ENCODE measurements at regions not wholly inside any gene's neighbourhood (a gene's known extent, or its start where the extent isn't known, plus 50 kb on each side); places are given as distances from the start of the nearest gene placed in this dataset.

GRCh38 chr10:117480097-117480496 is 62.4 kb upstream of the EMX2 start:
- TF ChIP-seq ISL1 (CRISPR knock-in tag; IDR thresholded peaks at IDR 0.05) (no peak), BACH2 (CRISPR knock-in tag; IDR thresholded peaks at IDR 0.05; ENCODE audit: borderline replicate concordance) (no peak), TSHZ2 (CRISPR knock-in tag; IDR thresholded peaks at IDR 0.05) (no peak), ZC3H10 (CRISPR knock-in tag; IDR thresholded peaks at IDR 0.05) (no peak), ARNTL (CRISPR knock-in tag; IDR thresholded peaks at IDR 0.05; ENCODE audit: borderline replicate concordance, low read depth) (no peak), CREB5 (CRISPR knock-in tag; IDR thresholded peaks at IDR 0.05; ENCODE audit: low read depth) (no peak), ZNF8 (CRISPR knock-in tag; IDR thresholded peaks at IDR 0.05) (no peak), TOX (CRISPR knock-in tag; IDR thresholded peaks at IDR 0.05; ENCODE audit: borderline replicate concordance) (no peak), CSRNP3 (CRISPR knock-in tag; IDR thresholded peaks at IDR 0.05) (no peak), ZNF70 (CRISPR knock-in tag; IDR thresholded peaks at IDR 0.05) (no peak), POU6F1 (CRISPR knock-in tag; IDR thresholded peaks at IDR 0.05; ENCODE audit: borderline replicate concordance, low read depth) (no peak), PATZ1 (CRISPR knock-in tag; IDR thresholded peaks at IDR 0.05; ENCODE audit: borderline replicate concordance) (no peak), ESRRG (CRISPR knock-in tag; IDR thresholded peaks at IDR 0.05) (no peak), PPARA (CRISPR knock-in tag; IDR thresholded peaks at IDR 0.05; ENCODE audit: borderline replicate concordance) (no peak), RARB (CRISPR knock-in tag; IDR thresholded peaks at IDR 0.05) (no peak)
- no peak for ATAC-seq

- no peak for ATAC-seq
- TF ChIP-seq BACH2 (CRISPR knock-in tag; IDR thresholded peaks at IDR 0.05; ENCODE audit: borderline replicate concordance): no peak
- TF ChIP-seq GLIS3 (CRISPR knock-in tag; IDR thresholded peaks at IDR 0.05): no peak
- no peak for TF ChIP-seq RARB (CRISPR knock-in tag; IDR thresholded peaks at IDR 0.05)
- TF ChIP-seq ZNF565 (CRISPR knock-in tag; conservative IDR thresholded peaks at IDR 0.05; ENCODE audit: low read depth): no peak
- no peak for TF ChIP-seq ARNTL (CRISPR knock-in tag; IDR thresholded peaks at IDR 0.05; ENCODE audit: borderline replicate concordance, low read depth)
- TF ChIP-seq SNAI2 (CRISPR knock-in tag; IDR thresholded peaks at IDR 0.05): no peak
- TF ChIP-seq TCF4 (CRISPR knock-in tag; IDR thresholded peaks at IDR 0.05; ENCODE audit: borderline replicate concordance): no peak
- no peak for TF ChIP-seq PATZ1 (CRISPR knock-in tag; IDR thresholded peaks at IDR 0.05; ENCODE audit: borderline replicate concordance)
- TF ChIP-seq TOX (CRISPR knock-in tag; IDR thresholded peaks at IDR 0.05; ENCODE audit: borderline replicate concordance): no peak
- TF ChIP-seq ZC3H10 (CRISPR knock-in tag; IDR thresholded peaks at IDR 0.05): no peak
- TF ChIP-seq CSRNP3 (CRISPR knock-in tag; IDR thresholded peaks at IDR 0.05): no peak
- no peak for TF ChIP-seq ISL1 (CRISPR knock-in tag; IDR thresholded peaks at IDR 0.05)
- no peak for TF ChIP-seq TSHZ2 (CRISPR knock-in tag; IDR thresholded peaks at IDR 0.05)
- TF ChIP-seq ZNF70 (CRISPR knock-in tag; IDR thresholded peaks at IDR 0.05): no peak
- TF ChIP-seq ZNF8 (CRISPR knock-in tag; IDR thresholded peaks at IDR 0.05): no peak
- no peak for TF ChIP-seq ZFP3 (CRISPR knock-in tag; IDR thresholded peaks at IDR 0.05)
- TF ChIP-seq OSR1 (CRISPR knock-in tag; IDR thresholded peaks at IDR 0.05): no peak
- TF ChIP-seq CSDC2 (CRISPR knock-in tag; IDR thresholded peaks at IDR 0.05): no peak
These were observed 64.4 kb upstream of the EMX2 start for GRCh38 chr10:117477961-117478670.
